ENCODE measurements at regions not wholly inside any gene's neighbourhood (a gene's known extent, or its start where the extent isn't known, plus 50 kb on each side); places are given as distances from the start of the nearest gene placed in this dataset.

GRCh38 chr1:170265234-170265633 is 119.5 kb downstream of the NTMT2 start:
- no peak for DNase-seq (ENCODE audit: low spot score)
- TF ChIP-seq CTCF (IDR thresholded peaks at IDR 0.05; ENCODE audit: extremely low read depth, insufficient read depth, missing control alignments), result no peak
- in situ Hi-C loops (cut with MboI; ENCODE audit: low pct_unique_long_range_greater_than_20kb, low sequenced_read_pairs, unreplicated experiment), result no loop called here

- DNase-seq (ENCODE audit: low spot score), result no peak
- TF ChIP-seq CTCF (IDR thresholded peaks at IDR 0.05; ENCODE audit: extremely low read depth, insufficient read depth, missing control alignments), result no peak
- in situ Hi-C loops (cut with MboI; ENCODE audit: low pct_unique_long_range_greater_than_20kb, low sequenced_read_pairs, unreplicated experiment), result no loop called here
Observed at GRCh38 chr1:170267317-170267716, 121.6 kb downstream of the NTMT2 start.

- in situ Hi-C loops (cut with MboI; ENCODE audit: low pct_unique_long_range_greater_than_20kb, low sequenced_read_pairs, unreplicated experiment), result no loop called here
- no peak for DNase-seq (ENCODE audit: low spot score)
- no peak for TF ChIP-seq CTCF (IDR thresholded peaks at IDR 0.05; ENCODE audit: extremely low read depth, insufficient read depth, missing control alignments)
Observed at GRCh38 chr1:170271430-170272161, 125.8 kb downstream of the NTMT2 start.

GRCh38 chr1:170273291-170274130 is 127.8 kb downstream of the NTMT2 start:
- in situ Hi-C loops (cut with MboI; ENCODE audit: low pct_unique_long_range_greater_than_20kb, low sequenced_read_pairs, unreplicated experiment), result no loop called here
- no peak for DNase-seq (ENCODE audit: low spot score)
- TF ChIP-seq CTCF (IDR thresholded peaks at IDR 0.05; ENCODE audit: extremely low read depth, insufficient read depth, missing control alignments), result no peak

- no peak for DNase-seq (ENCODE audit: low spot score)
- in situ Hi-C loops (cut with MboI; ENCODE audit: low pct_unique_long_range_greater_than_20kb, low sequenced_read_pairs, unreplicated experiment), result no loop called here
- no peak for TF ChIP-seq CTCF (IDR thresholded peaks at IDR 0.05; ENCODE audit: extremely low read depth, insufficient read depth, missing control alignments)
Observed at GRCh38 chr1:170274131-170274501, 128.4 kb downstream of the NTMT2 start.

- in situ Hi-C loops (cut with MboI; ENCODE audit: low pct_unique_long_range_greater_than_20kb, low sequenced_read_pairs, unreplicated experiment), result no loop called here
- no peak for TF ChIP-seq CTCF (IDR thresholded peaks at IDR 0.05; ENCODE audit: extremely low read depth, insufficient read depth, missing control alignments)
- DNase-seq (ENCODE audit: low spot score), result no peak
Observed at GRCh38 chr1:170277985-170278384, 132.2 kb downstream of the NTMT2 start.
